ENCODE measurements at regions not wholly inside any gene's neighbourhood (a gene's known extent, or its start where the extent isn't known, plus 50 kb on each side); places are given as distances from the start of the nearest gene placed in this dataset.

DNA sequence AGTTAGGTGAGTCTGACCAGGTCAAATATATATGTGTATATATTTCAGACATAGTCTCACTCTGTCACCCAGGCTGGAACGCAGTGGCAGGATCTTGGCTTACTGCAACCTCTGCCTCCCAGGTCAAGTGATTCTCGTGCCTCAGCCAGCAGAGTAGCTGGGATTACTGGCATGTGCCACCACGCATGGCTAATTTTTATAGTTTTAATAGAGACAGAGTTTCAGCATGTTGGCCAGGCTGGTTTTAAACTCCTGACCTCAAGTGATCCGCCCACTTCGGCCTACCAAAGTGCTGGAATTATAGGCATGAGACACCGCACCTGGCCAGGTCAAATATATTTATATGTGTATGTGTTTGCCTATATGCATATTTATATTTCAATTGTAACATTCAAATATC, 581.5 kb upstream of the B3GALT2 start:
- DNase-seq (ENCODE audit: insufficient read length, low spot score) (no peak), FAIRE-seq (no peak)
- TF ChIP-seq POU2F2 (IDR thresholded peaks at IDR 0.05; ENCODE audit: low read depth, low read length) (no peak), POLR2A (IDR thresholded peaks at IDR 0.05; ENCODE audit: low read depth, low read length) (no peak), SPI1 (IDR thresholded peaks at IDR 0.05; ENCODE audit: low read depth, low read length) (no peak), PAX5 (IDR thresholded peaks at IDR 0.05; ENCODE audit: insufficient read depth, low read length, severe bottlenecking) (no peak), POLR2AphosphoS5 (IDR thresholded peaks at IDR 0.05; ENCODE audit: low read depth, low read length) (no peak), TAF1 (IDR thresholded peaks at IDR 0.05; ENCODE audit: low read depth, low read length) (no peak)

GRCh38 chr1:193766329-193766728, 579.9 kb upstream of the B3GALT2 start:
- DNase-seq (ENCODE audit: insufficient read length, low spot score) (no peak), FAIRE-seq (no peak)
- TF ChIP-seq POLR2AphosphoS5 (IDR thresholded peaks at IDR 0.05; ENCODE audit: low read depth, low read length) (no peak), POLR2A (IDR thresholded peaks at IDR 0.05; ENCODE audit: low read depth, low read length) (no peak), POU2F2 (IDR thresholded peaks at IDR 0.05; ENCODE audit: low read depth, low read length) (no peak), PAX5 (IDR thresholded peaks at IDR 0.05; ENCODE audit: insufficient read depth, low read length, severe bottlenecking) (no peak), TAF1 (IDR thresholded peaks at IDR 0.05; ENCODE audit: low read depth, low read length) (no peak), SPI1 (IDR thresholded peaks at IDR 0.05; ENCODE audit: low read depth, low read length) (no peak)

- DNase-seq (ENCODE audit: insufficient read length, low spot score), result no peak
- TF ChIP-seq SPI1 (IDR thresholded peaks at IDR 0.05; ENCODE audit: low read depth, low read length) (no peak), POU2F2 (IDR thresholded peaks at IDR 0.05; ENCODE audit: low read depth, low read length) (no peak), PAX5 (IDR thresholded peaks at IDR 0.05; ENCODE audit: insufficient read depth, low read length, severe bottlenecking) (no peak), TAF1 (IDR thresholded peaks at IDR 0.05; ENCODE audit: low read depth, low read length) (no peak), POLR2AphosphoS5 (IDR thresholded peaks at IDR 0.05; ENCODE audit: low read depth, low read length) (no peak), POLR2A (IDR thresholded peaks at IDR 0.05; ENCODE audit: low read depth, low read length) (no peak)
- FAIRE-seq, result no peak
These were observed 576.9 kb upstream of the B3GALT2 start for GRCh38 chr1:193763266-193763665.

GRCh38 chr1:193762236-193762635, 575.8 kb upstream of the B3GALT2 start:
- TF ChIP-seq PAX5 (IDR thresholded peaks at IDR 0.05; ENCODE audit: insufficient read depth, low read length, severe bottlenecking), result no peak
- TF ChIP-seq TAF1 (IDR thresholded peaks at IDR 0.05; ENCODE audit: low read depth, low read length), result no peak
- no peak for TF ChIP-seq POU2F2 (IDR thresholded peaks at IDR 0.05; ENCODE audit: low read depth, low read length)
- no peak for TF ChIP-seq SPI1 (IDR thresholded peaks at IDR 0.05; ENCODE audit: low read depth, low read length)
- TF ChIP-seq POLR2AphosphoS5 (IDR thresholded peaks at IDR 0.05; ENCODE audit: low read depth, low read length), result no peak
- no peak for TF ChIP-seq POLR2A (IDR thresholded peaks at IDR 0.05; ENCODE audit: low read depth, low read length)
- DNase-seq (ENCODE audit: insufficient read length, low spot score) (no peak), FAIRE-seq (no peak)

GRCh38 chr1:193755441-193755840, 569.0 kb upstream of the B3GALT2 start:
- FAIRE-seq, result no peak
- DNase-seq (ENCODE audit: insufficient read length, low spot score), result no peak
- TF ChIP-seq POLR2AphosphoS5 (IDR thresholded peaks at IDR 0.05; ENCODE audit: low read depth, low read length) (no peak), POLR2A (IDR thresholded peaks at IDR 0.05; ENCODE audit: low read depth, low read length) (no peak), TAF1 (IDR thresholded peaks at IDR 0.05; ENCODE audit: low read depth, low read length) (no peak), PAX5 (IDR thresholded peaks at IDR 0.05; ENCODE audit: insufficient read depth, low read length, severe bottlenecking) (no peak), SPI1 (IDR thresholded peaks at IDR 0.05; ENCODE audit: low read depth, low read length) (no peak), POU2F2 (IDR thresholded peaks at IDR 0.05; ENCODE audit: low read depth, low read length) (no peak)

DNA sequence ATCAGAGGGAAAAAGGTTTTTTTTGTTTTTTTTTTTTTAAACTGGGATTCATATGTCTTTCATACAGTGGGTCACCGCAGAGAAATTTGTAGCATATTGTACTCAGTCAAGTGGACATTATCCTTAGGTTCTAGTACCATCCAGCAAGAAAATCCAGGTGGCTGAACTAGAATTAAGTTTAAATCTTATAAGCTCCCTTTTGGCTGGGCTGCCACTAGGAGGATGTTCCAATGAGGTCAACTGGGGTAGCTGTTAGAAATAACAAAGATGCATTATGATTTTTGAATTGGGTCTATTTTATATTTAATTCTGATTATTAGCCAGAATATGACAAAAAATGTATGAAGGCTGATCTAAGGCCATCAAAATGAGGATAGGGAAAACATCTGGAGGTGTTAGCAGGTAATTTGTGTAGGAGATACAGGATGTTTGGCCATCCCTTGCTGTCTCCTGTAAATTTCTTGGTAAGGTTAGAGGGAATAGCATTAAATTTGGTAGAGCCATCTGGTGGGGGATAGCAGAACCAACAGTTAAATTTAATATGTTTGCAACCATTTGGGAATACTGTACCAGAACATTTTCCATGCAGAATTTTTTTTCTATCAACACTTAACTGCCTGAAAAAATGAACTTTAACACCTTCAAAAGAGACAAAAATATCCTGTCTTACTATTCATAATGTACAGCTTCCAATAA, 568.5 kb upstream of the B3GALT2 start:
- TF ChIP-seq POLR2AphosphoS5 (IDR thresholded peaks at IDR 0.05; ENCODE audit: low read depth, low read length) (no peak), TAF1 (IDR thresholded peaks at IDR 0.05; ENCODE audit: low read depth, low read length) (no peak), PAX5 (IDR thresholded peaks at IDR 0.05; ENCODE audit: insufficient read depth, low read length, severe bottlenecking) (no peak), SPI1 (IDR thresholded peaks at IDR 0.05; ENCODE audit: low read depth, low read length) (no peak), POLR2A (IDR thresholded peaks at IDR 0.05; ENCODE audit: low read depth, low read length) (no peak), POU2F2 (IDR thresholded peaks at IDR 0.05; ENCODE audit: low read depth, low read length) (no peak)
- DNase-seq (ENCODE audit: insufficient read length, low spot score) (no peak), FAIRE-seq (no peak)

- FAIRE-seq (no peak), DNase-seq (ENCODE audit: insufficient read length, low spot score) (no peak)
- no peak for TF ChIP-seq POLR2A (IDR thresholded peaks at IDR 0.05; ENCODE audit: low read depth, low read length)
- TF ChIP-seq POLR2AphosphoS5 (IDR thresholded peaks at IDR 0.05; ENCODE audit: low read depth, low read length), result no peak
These were observed 567.7 kb upstream of the B3GALT2 start for GRCh38 chr1:193754151-193754550.

DNA sequence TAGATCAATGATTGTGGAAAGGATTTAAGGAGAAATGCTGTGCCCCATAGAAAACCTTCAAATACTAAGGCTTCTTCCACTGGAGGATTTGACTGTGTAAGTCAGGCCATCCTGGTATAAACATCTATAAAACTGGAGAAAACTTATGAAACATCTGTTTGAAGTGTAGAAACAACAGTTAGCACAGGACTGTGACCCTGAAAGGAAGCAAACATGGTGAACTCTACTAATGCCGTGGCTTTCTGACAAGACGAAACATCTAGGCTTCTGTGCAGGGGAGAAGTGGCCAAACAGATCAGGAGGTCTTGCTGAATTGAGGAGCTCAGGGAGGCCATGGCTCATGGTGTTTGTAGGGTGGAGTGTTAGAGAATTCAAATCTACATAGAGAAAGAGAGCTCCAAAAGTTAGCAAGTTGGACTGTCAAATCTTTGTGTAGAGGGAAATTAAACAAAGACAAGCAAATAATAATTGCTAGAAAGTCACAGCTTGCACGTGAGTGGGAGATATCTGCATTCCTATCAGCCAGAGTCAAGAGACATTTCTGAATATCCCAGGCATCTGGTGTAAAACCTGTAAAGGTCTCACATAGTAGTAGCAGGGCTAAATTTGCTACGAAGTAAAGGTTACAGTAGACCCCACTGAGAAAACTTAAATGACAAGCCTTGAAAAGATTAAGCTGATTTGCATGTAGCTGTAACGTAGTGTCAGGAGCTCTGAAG, 566.8 kb upstream of the B3GALT2 start:
- TF ChIP-seq POLR2A (IDR thresholded peaks at IDR 0.05; ENCODE audit: low read depth, low read length) (no peak), POU2F2 (IDR thresholded peaks at IDR 0.05; ENCODE audit: low read depth, low read length) (no peak), TAF1 (IDR thresholded peaks at IDR 0.05; ENCODE audit: low read depth, low read length) (no peak), POLR2AphosphoS5 (IDR thresholded peaks at IDR 0.05; ENCODE audit: low read depth, low read length) (no peak), PAX5 (IDR thresholded peaks at IDR 0.05; ENCODE audit: insufficient read depth, low read length, severe bottlenecking) (no peak), SPI1 (IDR thresholded peaks at IDR 0.05; ENCODE audit: low read depth, low read length) (no peak)
- FAIRE-seq, result no peak
- DNase-seq (ENCODE audit: insufficient read length, low spot score), result no peak

DNA sequence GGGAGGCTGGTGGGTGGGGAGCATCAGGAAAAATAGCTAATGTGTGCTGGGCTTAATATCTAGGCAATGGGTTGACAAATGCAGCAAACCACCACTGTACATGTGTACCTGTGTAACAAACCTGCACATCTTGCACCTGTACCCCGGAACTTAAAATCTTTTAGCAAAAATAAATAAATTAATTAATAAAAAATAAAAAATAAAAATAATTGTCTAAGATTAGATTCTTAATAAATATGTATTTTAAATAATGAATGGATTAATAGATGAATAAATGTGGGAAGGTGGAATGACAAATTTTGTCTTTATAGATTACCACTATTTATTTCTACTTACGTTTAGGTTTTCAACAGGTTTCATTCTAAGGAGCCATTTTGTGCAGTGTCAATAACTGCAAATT, 563.5 kb upstream of the B3GALT2 start:
- DNase-seq (ENCODE audit: insufficient read length, low spot score), result no peak
- FAIRE-seq, result no peak
- TF ChIP-seq SPI1 (IDR thresholded peaks at IDR 0.05; ENCODE audit: low read depth, low read length), result no peak
- TF ChIP-seq POLR2AphosphoS5 (IDR thresholded peaks at IDR 0.05; ENCODE audit: low read depth, low read length), result no peak
- TF ChIP-seq TAF1 (IDR thresholded peaks at IDR 0.05; ENCODE audit: low read depth, low read length), result no peak
- TF ChIP-seq POLR2A (IDR thresholded peaks at IDR 0.05; ENCODE audit: low read depth, low read length), result no peak
- TF ChIP-seq POU2F2 (IDR thresholded peaks at IDR 0.05; ENCODE audit: low read depth, low read length), result no peak
- TF ChIP-seq PAX5 (IDR thresholded peaks at IDR 0.05; ENCODE audit: insufficient read depth, low read length, severe bottlenecking), result no peak
